ENCODE measurements at regions not wholly inside any gene's neighbourhood (a gene's known extent, or its start where the extent isn't known, plus 50 kb on each side); places are given as distances from the start of the nearest gene placed in this dataset.

GRCh38 chr11:44374001-44374400, 64.1 kb upstream of the ALX4 start:
- no peak for TF ChIP-seq ZNF274 (IDR thresholded peaks at IDR 0.05; ENCODE audit: low read depth, low read length)
- TF ChIP-seq SUZ12 (IDR thresholded peaks at IDR 0.05; ENCODE audit: extremely low read depth, insufficient read depth, insufficient read length): no peak

All from NT2/D1 (cell line).